Large intestine (tissue), 3 donors: ENCODE measurements at regions not wholly inside any gene's neighbourhood (a gene's known extent, or its start where the extent isn't known, plus 50 kb on each side); places are given as distances from the start of the nearest gene placed in this dataset.

Experiments used
- DNase-seq, 2 donors: peaks; one replicate each; pipeline versions ENCODE4 v3.0.0 to v3.0.0-alpha.2; 2013
- H3K27ac ChIP-seq: one replicate; pipeline ENCODE4 v1.5.1; 2013; ENCODE audit warnings: low read length
- H3K27me3 ChIP-seq: 2 replicates; pipeline ENCODE4 v1.6.1; 2013; ENCODE audit warnings: low read length; ENCODE audit not compliant: control insufficient read depth, insufficient read depth
- H3K36me3 ChIP-seq: 2 replicates; pipeline ENCODE4 v1.6.1; 2013; ENCODE audit warnings: low read length; ENCODE audit not compliant: control insufficient read depth, insufficient read depth
- H3K4me1 ChIP-seq: one replicate; pipeline ENCODE4 v1.6.1; 2013; ENCODE audit warnings: low read length; ENCODE audit not compliant: control insufficient read depth, insufficient read depth
- H3K4me3 ChIP-seq: one replicate; pipeline ENCODE4 v1.5.1; 2013; ENCODE audit warnings: low read length
- H3K9me3 ChIP-seq: one replicate; pipeline ENCODE4 v1.6.1; 2013; ENCODE audit warnings: mild to moderate bottlenecking, low read depth, low read length, moderate library complexity; ENCODE audit not compliant: control insufficient read depth
- WGBS: methylation state at CpG from one replicate; pipeline ENCODE4 v1.1.5; 2013; ENCODE audit warnings: low lambda C conversion rate; ENCODE audit not compliant: insufficient coverage; 5-methylcytosine and 5-hydroxymethylcytosine counted together

GRCh38 chr3:46091046-46091445, 63.8 kb upstream of the XCR1 start:
- no peak for DNase-seq
- WGBS = no CpG with 5 or more reads among the region's 3 CpGs
- H3K27ac ChIP-seq = no peak overlapping the region
- no peaks in the 10 kb centered on the region for H3K27me3 ChIP-seq
- H3K36me3 ChIP-seq = no peaks in the 10 kb centered on the region
- no peak overlapping the region for H3K4me3 ChIP-seq
- no peaks in the 10 kb centered on the region for H3K9me3 ChIP-seq
- no peaks in the 10 kb centered on the region for H3K4me1 ChIP-seq

- H3K27ac ChIP-seq = no peak overlapping the region
These were observed 62.9 kb upstream of the XCR1 start for GRCh38 chr3:46090161-46090591.

GRCh38 chr3:46089237-46090011, 62.1 kb upstream of the XCR1 start:
- no peak for DNase-seq
- Histone ChIP-seq H3K27ac (no peak overlapping the region), H3K36me3 (no peaks in the 10 kb centered on the region), H3K27me3 (no peaks in the 10 kb centered on the region), H3K9me3 (no peaks in the 10 kb centered on the region), H3K4me3 (no peak overlapping the region), H3K4me1 (no peaks in the 10 kb centered on the region)
- WGBS = 100% methylated on average over 1 of the region's 5 CpGs

More at GRCh38 chr3:46090161-46090591, 62.9 kb upstream of the XCR1 start:
- Histone ChIP-seq H3K27me3 (no peaks in the 10 kb centered on the region), H3K4me1 (no peaks in the 10 kb centered on the region), H3K9me3 (no peaks in the 10 kb centered on the region), H3K4me3 (no peak overlapping the region), H3K36me3 (no peaks in the 10 kb centered on the region)
- DNase-seq = no peak
- no CpG with 5 or more reads among the region's 4 CpGs for WGBS

GRCh38 chr3:46087871-46088270, 60.6 kb upstream of the XCR1 start:
- no peak overlapping the region for H3K4me3 ChIP-seq
- DNase-seq = no peak
- H3K4me1 ChIP-seq = no peaks in the 10 kb centered on the region
- no peak overlapping the region for H3K27ac ChIP-seq
- H3K9me3 ChIP-seq = no peaks in the 10 kb centered on the region
- H3K36me3 ChIP-seq = no peaks in the 10 kb centered on the region
- no CpG with 5 or more reads among the region's 3 CpGs for WGBS
- no peaks in the 10 kb centered on the region for H3K27me3 ChIP-seq

GRCh38 chr3:46086986-46087385, 59.7 kb upstream of the XCR1 start:
- Histone ChIP-seq H3K27ac (no peak overlapping the region), H3K9me3 (no peaks in the 10 kb centered on the region), H3K27me3 (no peaks in the 10 kb centered on the region), H3K4me3 (no peak overlapping the region), H3K36me3 (no peaks in the 10 kb centered on the region), H3K4me1 (no peaks in the 10 kb centered on the region)
- WGBS = 67% methylated on average over 2 of the region's 5 CpGs
- DNase-seq = no peak

- Histone ChIP-seq H3K4me1 (no peaks in the 10 kb centered on the region), H3K27ac (no peak overlapping the region), H3K27me3 (no peaks in the 10 kb centered on the region), H3K36me3 (no peaks in the 10 kb centered on the region), H3K9me3 (no peaks in the 10 kb centered on the region), H3K4me3 (no peak overlapping the region)
- WGBS = no CpG with 5 or more reads among the region's 4 CpGs
- no peak for DNase-seq
These were observed 58.8 kb upstream of the XCR1 start for GRCh38 chr3:46086083-46086437.

- Histone ChIP-seq H3K4me1 (no peaks in the 10 kb centered on the region), H3K9me3 (no peaks in the 10 kb centered on the region), H3K36me3 (no peaks in the 10 kb centered on the region), H3K27ac (no peak overlapping the region), H3K27me3 (no peaks in the 10 kb centered on the region), H3K4me3 (no peak overlapping the region)
- no peak for DNase-seq
- 80% methylated on average over 1 of the region's 3 CpGs for WGBS
These were observed 58.3 kb upstream of the XCR1 start for GRCh38 chr3:46085421-46086082.

- H3K4me1 ChIP-seq = no peaks in the 10 kb centered on the region
- no peak overlapping the region for H3K27ac ChIP-seq
- H3K27me3 ChIP-seq = no peaks in the 10 kb centered on the region
- H3K4me3 ChIP-seq = no peak overlapping the region
- no peaks in the 10 kb centered on the region for H3K9me3 ChIP-seq
- no CpG with 5 or more reads among the region's 1 CpG for WGBS
- DNase-seq = no peak
- H3K36me3 ChIP-seq = no peaks in the 10 kb centered on the region
These were observed 56.7 kb upstream of the XCR1 start for GRCh38 chr3:46083956-46084355.

GRCh38 chr3:46082849-46083248, 55.6 kb upstream of the XCR1 start:
- Histone ChIP-seq H3K27ac (no peak overlapping the region), H3K9me3 (no peaks in the 10 kb centered on the region), H3K36me3 (no peaks in the 10 kb centered on the region), H3K4me3 (no peak overlapping the region), H3K27me3 (no peaks in the 10 kb centered on the region), H3K4me1 (no peaks in the 10 kb centered on the region)
- no peak for DNase-seq
- no CpG with 5 or more reads among the region's 1 CpG for WGBS

- no CpG with 5 or more reads among the region's 2 CpGs for WGBS
- no peaks in the 10 kb centered on the region for H3K36me3 ChIP-seq
- no peaks in the 10 kb centered on the region for H3K27me3 ChIP-seq
- H3K27ac ChIP-seq = no peak overlapping the region
- no peaks in the 10 kb centered on the region for H3K4me1 ChIP-seq
- no peak for DNase-seq
- no peak overlapping the region for H3K4me3 ChIP-seq
- H3K9me3 ChIP-seq = no peaks in the 10 kb centered on the region
These were observed 54.7 kb upstream of the XCR1 start for GRCh38 chr3:46082021-46082420.

- DNase-seq = no peak
These were observed 53.7 kb upstream of the XCR1 start for GRCh38 chr3:46080969-46081345.

More at GRCh38 chr3:46080969-46081345, 53.7 kb upstream of the XCR1 start:
- H3K4me3 ChIP-seq = no peak overlapping the region
- no peak overlapping the region for H3K27ac ChIP-seq
- no peaks in the 10 kb centered on the region for H3K27me3 ChIP-seq
- no peaks in the 10 kb centered on the region for H3K9me3 ChIP-seq
- no peaks in the 10 kb centered on the region for H3K36me3 ChIP-seq
- no peaks in the 10 kb centered on the region for H3K4me1 ChIP-seq
- no CpG with 5 or more reads among the region's 2 CpGs for WGBS
